WTC11 (cell line): ENCODE measurements at regions not wholly inside any gene's neighbourhood (a gene's known extent, or its start where the extent isn't known, plus 50 kb on each side); places are given as distances from the start of the nearest gene placed in this dataset.

ENCODE experiments used
- ATAC-seq: fragments of 200-7000 bp; cut with Tn5 transposase; 2 replicates; pipeline ENCODE4 v1.10.0; 2021; ENCODE audit warnings: mild to moderate bottlenecking, moderate library complexity
- CTCF ChIA-PET: fragments of 300-600 bp; sonication (Branson Sonifier 250); formaldehyde crosslinking; loops from one replicate; lab custom pipeline; 2021; ENCODE audit warnings: antibody characterized with exemption; lab: Charles Lee
- POLR2A ChIA-PET: fragments of 350-600 bp; sonication (Branson Sonifier 250); formaldehyde crosslinking; loops from one replicate; lab custom pipeline; 2021; ENCODE audit warnings: antibody characterized with exemption; lab: Charles Lee
- DNase-seq: peaks from one replicate; pipeline ENCODE4 v3.0.0; 2021; ENCODE audit warnings: low spot score
- H3K27ac Mint-ChIP-seq: 2 replicates; pipeline ENCODE4 v1.8.0; 2021; ENCODE audit warnings: mixed read lengths
- H3K27me3 Mint-ChIP-seq: 2 replicates; pipeline ENCODE4 v1.8.0; 2021; ENCODE audit warnings: low read depth, mild to moderate bottlenecking, moderate library complexity, mixed read lengths
- H3K36me3 Mint-ChIP-seq: 2 replicates; pipeline ENCODE4 v1.8.0; 2021; ENCODE audit warnings: mixed read lengths
- H3K4me1 Mint-ChIP-seq: 2 replicates; pipeline ENCODE4 v1.8.0; 2022; ENCODE audit warnings: mixed read lengths
- H3K4me3 Mint-ChIP-seq: 2 replicates; pipeline ENCODE4 v1.8.0; 2021; ENCODE audit warnings: mild to moderate bottlenecking, moderate library complexity, mixed read lengths
- H3K9me3 Mint-ChIP-seq: 2 replicates; pipeline ENCODE4 v1.8.0; 2021; ENCODE audit warnings: mixed read lengths
- CREB1 ChIP-seq: sonication (generic); formaldehyde crosslinking; IDR thresholded peaks from 2 replicates; pipeline ENCODE4 v1.8.0; 2023; ENCODE audit warnings: mild to moderate bottlenecking, missing genetic modification reagents
- ELF4 ChIP-seq: sonication (generic); formaldehyde crosslinking; IDR thresholded peaks from 2 replicates; pipeline ENCODE4 v1.8.1; 2022; ENCODE audit warnings: low read depth, mild to moderate bottlenecking, moderate library complexity, missing genetic modification reagents
- ESRRA ChIP-seq: sonication (generic); formaldehyde crosslinking; IDR thresholded peaks from 2 replicates; pipeline ENCODE4 v1.8.1; 2022; ENCODE audit warnings: mild to moderate bottlenecking, missing genetic modification reagents, borderline replicate concordance
- FOXJ3 ChIP-seq: sonication (generic); formaldehyde crosslinking; IDR thresholded peaks from 2 replicates; pipeline ENCODE4 v1.9.0; 2021; ENCODE audit warnings: missing genetic modification reagents, mild to moderate bottlenecking, borderline replicate concordance
- FOXP1 ChIP-seq: sonication (generic); formaldehyde crosslinking; IDR thresholded peaks from 2 replicates; pipeline ENCODE4 v1.8.0; 2022; ENCODE audit warnings: missing genetic modification reagents, mild to moderate bottlenecking, moderate library complexity, borderline replicate concordance
- HMGA2 ChIP-seq: fragments of 250-450 bp; sonication (Bioruptor Pico); IDR thresholded peaks from 2 replicates; pipeline ENCODE4 v1.4.0; 2021; ENCODE audit warnings: mild to moderate bottlenecking, moderate library complexity
- JUN ChIP-seq: sonication (generic); formaldehyde crosslinking; IDR thresholded peaks from 2 replicates; pipeline ENCODE4 v1.8.0; 2023; ENCODE audit warnings: mild to moderate bottlenecking, missing genetic modification reagents
- MYBL2 ChIP-seq: sonication (generic); formaldehyde crosslinking; IDR thresholded peaks from 2 replicates; pipeline ENCODE4 v1.8.1; 2023; ENCODE audit warnings: mild to moderate bottlenecking, moderate library complexity, missing genetic modification reagents
- NFATC4 ChIP-seq: fragments of 250-450 bp; sonication (Bioruptor Pico); IDR thresholded peaks from 2 replicates; pipeline ENCODE4 v1.9.0; 2021; ENCODE audit warnings: mild to moderate bottlenecking
- NFYB ChIP-seq: sonication (generic); formaldehyde crosslinking; conservative IDR thresholded peaks from 2 replicates; pipeline ENCODE4 v1.8.0; 2022; ENCODE audit warnings: low read depth, missing genetic modification reagents
- NR1H2 ChIP-seq: sonication (generic); formaldehyde crosslinking; IDR thresholded peaks from 2 replicates; pipeline ENCODE4 v1.9.0; 2021; ENCODE audit warnings: mild to moderate bottlenecking, moderate library complexity, missing genetic modification reagents
- NR2C2 ChIP-seq: sonication (generic); formaldehyde crosslinking; IDR thresholded peaks from 2 replicates; pipeline ENCODE4 v1.8.0; 2022; ENCODE audit warnings: mild to moderate bottlenecking, missing genetic modification reagents
- OVOL2 ChIP-seq: fragments of 250-450 bp; sonication (Bioruptor Pico); IDR thresholded peaks from 2 replicates; pipeline ENCODE4 v1.9.0; 2021; ENCODE audit warnings: mild to moderate bottlenecking, borderline replicate concordance
- SMAD3 ChIP-seq: sonication (generic); formaldehyde crosslinking; IDR thresholded peaks from 2 replicates; pipeline ENCODE4 v1.8.0; 2022; ENCODE audit warnings: missing genetic modification reagents, mild to moderate bottlenecking, borderline replicate concordance
- TEAD1 ChIP-seq: sonication (generic); formaldehyde crosslinking; IDR thresholded peaks from 2 replicates; pipeline ENCODE4 v1.8.0; 2022; ENCODE audit warnings: mild to moderate bottlenecking, missing genetic modification reagents
- ZBTB21 ChIP-seq: sonication (generic); formaldehyde crosslinking; IDR thresholded peaks from 2 replicates; pipeline ENCODE4 v1.8.1; 2023; ENCODE audit warnings: mild to moderate bottlenecking, missing genetic modification reagents, borderline replicate concordance
- ZBTB43 ChIP-seq: sonication (generic); formaldehyde crosslinking; IDR thresholded peaks from 2 replicates; pipeline ENCODE4 v1.8.1; 2023; ENCODE audit warnings: mild to moderate bottlenecking, missing genetic modification reagents
- ZNF138 ChIP-seq: sonication (generic); formaldehyde crosslinking; conservative IDR thresholded peaks from 2 replicates; pipeline ENCODE4 v1.8.1; 2022; ENCODE audit warnings: mild to moderate bottlenecking, moderate library complexity, missing genetic modification reagents
- ZNF263 ChIP-seq: sonication (generic); formaldehyde crosslinking; IDR thresholded peaks from 2 replicates; pipeline ENCODE4 v1.8.1; 2022; ENCODE audit warnings: low read depth, mild to moderate bottlenecking, moderate library complexity, missing genetic modification reagents
- ZNF423 ChIP-seq: fragments of 250-450 bp; sonication (Bioruptor Pico); IDR thresholded peaks from 2 replicates; pipeline ENCODE4 v2.1.2; 2022; ENCODE audit warnings: mild to moderate bottlenecking, moderate library complexity
- ZNF512 ChIP-seq: sonication (generic); formaldehyde crosslinking; IDR thresholded peaks from 2 replicates; pipeline ENCODE4 v1.8.1; 2022; ENCODE audit warnings: missing genetic modification reagents, borderline replicate concordance
- ZSCAN18 ChIP-seq: fragments of 250-450 bp; sonication (Bioruptor Pico); IDR thresholded peaks from 2 replicates; pipeline ENCODE4 v2.1.2; 2022; ENCODE audit warnings: mild to moderate bottlenecking, moderate library complexity
- TF ChIP-seq, protein P1 (sequence below): sonication (generic); formaldehyde crosslinking; IDR thresholded peaks from 2 replicates; pipeline ENCODE4 v1.8.0; 2023; ENCODE audit warnings: missing genetic modification reagents
- TF ChIP-seq, protein P2 (sequence below): sonication (generic); formaldehyde crosslinking; IDR thresholded peaks from 2 replicates; pipeline ENCODE4 v1.8.1; 2023; ENCODE audit warnings: mild to moderate bottlenecking, missing genetic modification reagents, borderline replicate concordance

DNA sequence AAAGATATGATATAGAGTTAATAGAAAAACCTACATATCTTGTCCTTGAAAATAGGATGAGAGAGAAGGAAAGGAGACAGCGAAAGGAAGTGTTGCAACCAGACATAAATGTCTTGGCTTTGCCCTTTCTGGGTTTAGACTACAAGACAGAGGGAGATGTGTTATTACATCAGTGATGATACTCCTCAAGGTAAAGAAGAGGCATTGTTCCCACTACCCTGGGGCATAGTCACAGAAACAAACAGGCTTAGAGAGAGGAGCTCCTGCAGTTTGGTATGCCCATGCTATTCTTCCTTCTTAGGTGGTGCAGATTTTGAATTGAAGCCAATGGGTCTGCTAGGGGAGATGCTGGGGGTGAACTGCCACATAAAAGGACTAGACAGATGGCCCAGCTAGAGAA, 166.8 kb upstream of the RFX3 start:
- no peak overlapping the region for H3K4me3 Mint-ChIP-seq
- no peak for TF ChIP-seq ELF4 (CRISPR knock-in tag)
- TF ChIP-seq ZBTB21: no peak
- no peak for TF ChIP-seq NFYB (CRISPR knock-in tag)
- no peak for TF ChIP-seq TEAD1 (CRISPR knock-in tag)
- TF ChIP-seq, protein P1, sequence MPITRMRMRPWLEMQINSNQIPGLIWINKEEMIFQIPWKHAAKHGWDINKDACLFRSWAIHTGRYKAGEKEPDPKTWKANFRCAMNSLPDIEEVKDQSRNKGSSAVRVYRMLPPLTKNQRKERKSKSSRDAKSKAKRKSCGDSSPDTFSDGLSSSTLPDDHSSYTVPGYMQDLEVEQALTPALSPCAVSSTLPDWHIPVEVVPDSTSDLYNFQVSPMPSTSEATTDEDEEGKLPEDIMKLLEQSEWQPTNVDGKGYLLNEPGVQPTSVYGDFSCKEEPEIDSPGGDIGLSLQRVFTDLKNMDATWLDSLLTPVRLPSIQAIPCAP (CRISPR knock-in tag): no peak
- TF ChIP-seq ZNF423: no peak
- TF ChIP-seq, all 79 proteins: peak for 0
- DNase-seq (no peak), ATAC-seq (no peak)
- peaks cover 21% of the 10 kb centered on the region for H3K4me1 Mint-ChIP-seq
- no peaks in the 10 kb centered on the region for H3K9me3 Mint-ChIP-seq
- H3K27me3 Mint-ChIP-seq: peaks cover 14% of the 10 kb centered on the region
- ChIA-PET POLR2A (no interaction called here), CTCF (interaction anchor here (1.0 kb wide), 1 partner anchor 452 kb away, joined by 3 read pairs; no protein-coding TSS in a partner anchor)
- H3K36me3 Mint-ChIP-seq: no peaks in the 10 kb centered on the region
- H3K27ac Mint-ChIP-seq: no peak overlapping the region

GRCh38 chr9:3689555-3689954, 163.8 kb upstream of the RFX3 start:
- Mint-ChIP-seq H3K4me3 (no peak overlapping the region), H3K4me1 (peaks cover 3% of the 10 kb centered on the region; the same call in 1 of the 2 replicates), H3K27me3 (peaks cover 5% of the 10 kb centered on the region), H3K9me3 (no peaks in the 10 kb centered on the region; the same call in 1 of the 2 replicates), H3K36me3 (no peaks in the 10 kb centered on the region), H3K27ac (no peak overlapping the region)
- ChIA-PET CTCF (no interaction called here), POLR2A (no interaction called here)
- no peak for ATAC-seq
- DNase-seq: no peak
- TF ChIP-seq ELF4 (CRISPR knock-in tag) (no peak), MYBL2 (CRISPR knock-in tag) (no peak), JUN (CRISPR knock-in tag) (no peak), ZBTB43 (CRISPR knock-in tag) (no peak)

GRCh38 chr9:3687145-3687544, 161.3 kb upstream of the RFX3 start:
- Mint-ChIP-seq H3K27me3 (no peaks in the 10 kb centered on the region; the same call in 1 of the 2 replicates), H3K4me1 (peaks cover 3% of the 10 kb centered on the region; the same call in 1 of the 2 replicates), H3K4me3 (no peak overlapping the region), H3K27ac (no peak overlapping the region), H3K36me3 (no peaks in the 10 kb centered on the region), H3K9me3 (no peaks in the 10 kb centered on the region; the same call in 1 of the 2 replicates)
- DNase-seq: no peak
- ATAC-seq: no peak
- no peak for TF ChIP-seq NR2C2 (CRISPR knock-in tag)
- TF ChIP-seq FOXJ3: no peak
- TF ChIP-seq, protein P2, sequence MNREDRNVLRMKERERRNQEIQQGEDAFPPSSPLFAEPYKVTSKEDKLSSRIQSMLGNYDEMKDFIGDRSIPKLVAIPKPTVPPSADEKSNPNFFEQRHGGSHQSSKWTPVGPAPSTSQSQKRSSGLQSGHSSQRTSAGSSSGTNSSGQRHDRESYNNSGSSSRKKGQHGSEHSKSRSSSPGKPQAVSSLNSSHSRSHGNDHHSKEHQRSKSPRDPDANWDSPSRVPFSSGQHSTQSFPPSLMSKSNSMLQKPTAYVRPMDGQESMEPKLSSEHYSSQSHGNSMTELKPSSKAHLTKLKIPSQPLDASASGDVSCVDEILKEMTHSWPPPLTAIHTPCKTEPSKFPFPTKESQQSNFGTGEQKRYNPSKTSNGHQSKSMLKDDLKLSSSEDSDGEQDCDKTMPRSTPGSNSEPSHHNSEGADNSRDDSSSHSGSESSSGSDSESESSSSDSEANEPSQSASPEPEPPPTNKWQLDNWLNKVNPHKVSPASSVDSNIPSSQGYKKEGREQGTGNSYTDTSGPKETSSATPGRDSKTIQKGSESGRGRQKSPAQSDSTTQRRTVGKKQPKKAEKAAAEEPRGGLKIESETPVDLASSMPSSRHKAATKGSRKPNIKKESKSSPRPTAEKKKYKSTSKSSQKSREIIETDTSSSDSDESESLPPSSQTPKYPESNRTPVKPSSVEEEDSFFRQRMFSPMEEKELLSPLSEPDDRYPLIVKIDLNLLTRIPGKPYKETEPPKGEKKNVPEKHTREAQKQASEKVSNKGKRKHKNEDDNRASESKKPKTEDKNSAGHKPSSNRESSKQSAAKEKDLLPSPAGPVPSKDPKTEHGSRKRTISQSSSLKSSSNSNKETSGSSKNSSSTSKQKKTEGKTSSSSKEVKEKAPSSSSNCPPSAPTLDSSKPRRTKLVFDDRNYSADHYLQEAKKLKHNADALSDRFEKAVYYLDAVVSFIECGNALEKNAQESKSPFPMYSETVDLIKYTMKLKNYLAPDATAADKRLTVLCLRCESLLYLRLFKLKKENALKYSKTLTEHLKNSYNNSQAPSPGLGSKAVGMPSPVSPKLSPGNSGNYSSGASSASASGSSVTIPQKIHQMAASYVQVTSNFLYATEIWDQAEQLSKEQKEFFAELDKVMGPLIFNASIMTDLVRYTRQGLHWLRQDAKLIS (CRISPR knock-in tag): no peak
- no peak for TF ChIP-seq SMAD3
- TF ChIP-seq OVOL2 (CRISPR knock-in tag): no peak
- no peak for TF ChIP-seq ZNF138 (CRISPR knock-in tag)
- no peak for TF ChIP-seq NFATC4 (CRISPR knock-in tag)
- no peak for TF ChIP-seq ZNF512 (CRISPR knock-in tag)
- no peak for TF ChIP-seq HMGA2 (CRISPR knock-in tag)
- TF ChIP-seq NR1H2 (CRISPR knock-in tag): no peak
- no peak for TF ChIP-seq ZNF263 (CRISPR knock-in tag)
- no peak for TF ChIP-seq ZSCAN18 (CRISPR knock-in tag)
- no peak for TF ChIP-seq MYBL2 (CRISPR knock-in tag)
- TF ChIP-seq FOXP1 (CRISPR knock-in tag): no peak
- TF ChIP-seq ESRRA (CRISPR knock-in tag): no peak
- no peak for TF ChIP-seq ZBTB21
- TF ChIP-seq ELF4 (CRISPR knock-in tag): no peak
- TF ChIP-seq CREB1 (CRISPR knock-in tag): no peak
- POLR2A ChIA-PET: no interaction called here
- CTCF ChIA-PET: no interaction called here
